Testis (tissue), 2 donors: ENCODE measurements at regions not wholly inside any gene's neighbourhood (a gene's known extent, or its start where the extent isn't known, plus 50 kb on each side); places are given as distances from the start of the nearest gene placed in this dataset.

Experiments used
- CTCF ChIP-seq, 3 experiments: fragments of 450-650 bp in 2 of 3; fragments of 200-600 bp in 1 of 3; sonication (generic) in 1 of 3; IDR thresholded peaks; one replicate each; pipeline ENCODE4 v1.5.1; 2016 to 2019; ENCODE audit warnings: antibody characterized with exemption in 3 of 3, mild to moderate bottlenecking in 2 of 3, moderate library complexity in 1 of 3
- POLR2A ChIP-seq: fragments of 450-650 bp; IDR thresholded peaks from one replicate; pipeline ENCODE4 v1.6.1; 2017; ENCODE audit warnings: antibody characterized with exemption, mild to moderate bottlenecking, moderate library complexity

DNA sequence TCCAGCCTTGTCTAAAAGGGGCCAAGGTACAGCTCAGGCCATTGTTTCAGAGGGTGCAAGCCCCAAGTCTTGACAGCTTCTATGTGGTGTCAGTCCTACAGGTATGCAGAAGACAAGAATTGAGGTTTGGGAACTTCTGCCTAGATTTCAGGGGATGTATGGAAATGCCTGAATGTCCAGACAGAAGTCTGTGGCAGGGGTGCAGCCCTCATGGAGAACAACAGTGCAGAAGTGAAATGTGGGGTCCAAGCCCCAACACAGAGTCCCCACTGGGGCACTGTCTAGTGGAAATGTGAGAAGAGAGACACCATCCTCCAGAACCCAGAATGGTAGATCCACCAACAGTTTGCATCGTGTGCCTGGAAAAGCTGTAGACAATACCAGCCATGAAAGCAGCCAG, 400.3 kb upstream of the CAMK1G start:
- TF ChIP-seq CTCF (IDR thresholded peaks at IDR 0.05) (no peak), POLR2A (no peak)
